ENCODE measurements at regions not wholly inside any gene's neighbourhood (a gene's known extent, or its start where the extent isn't known, plus 50 kb on each side); places are given as distances from the start of the nearest gene placed in this dataset.
A peak's percentile ranks its signal among the peaks of the same experiment; 100 is the strongest.

DNA sequence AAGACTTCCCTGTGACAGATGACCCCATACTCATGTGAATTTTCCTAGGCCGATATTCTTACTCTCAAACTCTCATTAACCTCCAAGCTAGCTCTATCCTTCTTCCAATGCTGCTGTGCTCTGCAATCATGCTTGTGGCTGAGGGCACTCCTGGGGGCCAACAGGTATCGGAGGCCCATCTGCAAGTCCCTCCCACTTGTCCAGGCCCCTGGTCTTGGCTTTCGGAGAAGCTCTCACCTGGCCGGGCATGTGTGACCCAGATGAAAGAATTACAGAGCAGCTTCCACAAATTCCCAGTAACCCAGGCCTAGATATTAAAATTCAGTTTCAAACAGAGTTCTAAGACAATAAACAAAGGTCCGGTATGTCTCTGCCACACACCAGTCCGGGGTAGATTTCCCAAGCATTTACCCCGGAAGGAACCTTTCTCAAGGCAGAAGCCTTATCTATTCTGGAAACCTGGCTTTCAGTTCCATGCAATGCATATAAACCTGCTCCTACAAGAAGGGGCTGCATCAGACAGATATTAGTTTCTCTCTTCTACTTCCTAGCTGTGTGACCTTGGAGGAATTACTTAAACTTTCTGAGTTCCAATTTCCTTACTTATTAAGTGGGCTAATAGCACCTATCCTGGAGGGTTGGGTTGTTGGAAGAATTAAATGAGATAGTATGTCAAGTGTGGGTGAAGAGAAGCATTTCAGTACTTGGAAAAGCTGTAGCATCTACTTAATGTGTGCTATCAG, 270.8 kb downstream of the PTTG2 start (continued):
- TF ChIP-seq TOE1 (IDR thresholded peaks at IDR 0.05; ENCODE audit: borderline replicate concordance): peak; percentile 6; the same call in 1 of the 2 replicates
- TF ChIP-seq TOE1 (CRISPR knock-in tag; IDR thresholded peaks at IDR 0.05; ENCODE audit: borderline replicate concordance, low read depth): no peak
- TF ChIP-seq SMAD1 (IDR thresholded peaks at IDR 0.05; ENCODE audit: low read depth, low read length, partially characterized antibody): no peak
- TF ChIP-seq ZNF76 (CRISPR knock-in tag; IDR thresholded peaks at IDR 0.05; ENCODE audit: borderline replicate concordance): no peak
- TF ChIP-seq ARNT (IDR thresholded peaks at IDR 0.05): no peak
- TF ChIP-seq ERF (CRISPR knock-in tag; IDR thresholded peaks at IDR 0.05): no peak
- peak; percentile 90 for TF ChIP-seq CBFA2T3 (IDR thresholded peaks at IDR 0.05)
- TF ChIP-seq, protein P1, sequence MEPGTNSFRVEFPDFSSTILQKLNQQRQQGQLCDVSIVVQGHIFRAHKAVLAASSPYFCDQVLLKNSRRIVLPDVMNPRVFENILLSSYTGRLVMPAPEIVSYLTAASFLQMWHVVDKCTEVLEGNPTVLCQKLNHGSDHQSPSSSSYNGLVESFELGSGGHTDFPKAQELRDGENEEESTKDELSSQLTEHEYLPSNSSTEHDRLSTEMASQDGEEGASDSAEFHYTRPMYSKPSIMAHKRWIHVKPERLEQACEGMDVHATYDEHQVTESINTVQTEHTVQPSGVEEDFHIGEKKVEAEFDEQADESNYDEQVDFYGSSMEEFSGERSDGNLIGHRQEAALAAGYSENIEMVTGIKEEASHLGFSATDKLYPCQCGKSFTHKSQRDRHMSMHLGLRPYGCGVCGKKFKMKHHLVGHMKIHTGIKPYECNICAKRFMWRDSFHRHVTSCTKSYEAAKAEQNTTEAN (CRISPR knock-in tag; IDR thresholded peaks at IDR 0.05): no peak
- 0 out of 2 replicates have a peak, but pooled peaks have one; percentile 25 for TF ChIP-seq NR2C1 (IDR thresholded peaks at IDR 0.05)
- TF ChIP-seq NR2C1 (tag; IDR thresholded peaks at IDR 0.05): no peak; the same call in 1 of the 2 replicates
- TF ChIP-seq ATF1 (CRISPR knock-in tag; IDR thresholded peaks at IDR 0.05): no peak
- no peak for TF ChIP-seq ATF1 (tag; IDR thresholded peaks at IDR 0.05)
- TF ChIP-seq BCOR (IDR thresholded peaks at IDR 0.05): peak; percentile 82
- TF ChIP-seq, protein P2, sequence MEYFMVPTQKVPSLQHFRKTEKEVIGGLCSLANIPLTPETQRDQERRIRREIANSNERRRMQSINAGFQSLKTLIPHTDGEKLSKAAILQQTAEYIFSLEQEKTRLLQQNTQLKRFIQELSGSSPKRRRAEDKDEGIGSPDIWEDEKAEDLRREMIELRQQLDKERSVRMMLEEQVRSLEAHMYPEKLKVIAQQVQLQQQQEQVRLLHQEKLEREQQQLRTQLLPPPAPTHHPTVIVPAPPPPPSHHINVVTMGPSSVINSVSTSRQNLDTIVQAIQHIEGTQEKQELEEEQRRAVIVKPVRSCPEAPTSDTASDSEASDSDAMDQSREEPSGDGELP (CRISPR knock-in tag; IDR thresholded peaks at IDR 0.05; ENCODE audit: borderline replicate concordance): no peak
- TF ChIP-seq TAL1 (IDR thresholded peaks at IDR 0.05): peak; percentile 89
- no peak for TF ChIP-seq TSC22D4 (tag; IDR thresholded peaks at IDR 0.05)
- no peak for TF ChIP-seq TAF15 (IDR thresholded peaks at IDR 0.05; ENCODE audit: low read depth, low read length)
- TF ChIP-seq NRF1 (conservative IDR thresholded peaks at IDR 0.05 in 1 of 2, IDR thresholded peaks at IDR 0.05 in 1 of 2): no peak
- TF ChIP-seq GABPA (tag; conservative IDR thresholded peaks at IDR 0.05; ENCODE audit: low read depth): no peak
- TF ChIP-seq TCF3 (CRISPR knock-in tag; IDR thresholded peaks at IDR 0.05): peak; percentile 88
- TF ChIP-seq, protein P3, sequence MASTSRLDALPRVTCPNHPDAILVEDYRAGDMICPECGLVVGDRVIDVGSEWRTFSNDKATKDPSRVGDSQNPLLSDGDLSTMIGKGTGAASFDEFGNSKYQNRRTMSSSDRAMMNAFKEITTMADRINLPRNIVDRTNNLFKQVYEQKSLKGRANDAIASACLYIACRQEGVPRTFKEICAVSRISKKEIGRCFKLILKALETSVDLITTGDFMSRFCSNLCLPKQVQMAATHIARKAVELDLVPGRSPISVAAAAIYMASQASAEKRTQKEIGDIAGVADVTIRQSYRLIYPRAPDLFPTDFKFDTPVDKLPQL (IDR thresholded peaks at IDR 0.05; ENCODE audit: extremely low read depth, insufficient read length): no peak
- peak; percentile 69 for TF ChIP-seq GATA2 (CRISPR knock-in tag; IDR thresholded peaks at IDR 0.05)
- no peak for TF ChIP-seq KLF1 (tag; IDR thresholded peaks at IDR 0.05)
- TF ChIP-seq, protein P4, sequence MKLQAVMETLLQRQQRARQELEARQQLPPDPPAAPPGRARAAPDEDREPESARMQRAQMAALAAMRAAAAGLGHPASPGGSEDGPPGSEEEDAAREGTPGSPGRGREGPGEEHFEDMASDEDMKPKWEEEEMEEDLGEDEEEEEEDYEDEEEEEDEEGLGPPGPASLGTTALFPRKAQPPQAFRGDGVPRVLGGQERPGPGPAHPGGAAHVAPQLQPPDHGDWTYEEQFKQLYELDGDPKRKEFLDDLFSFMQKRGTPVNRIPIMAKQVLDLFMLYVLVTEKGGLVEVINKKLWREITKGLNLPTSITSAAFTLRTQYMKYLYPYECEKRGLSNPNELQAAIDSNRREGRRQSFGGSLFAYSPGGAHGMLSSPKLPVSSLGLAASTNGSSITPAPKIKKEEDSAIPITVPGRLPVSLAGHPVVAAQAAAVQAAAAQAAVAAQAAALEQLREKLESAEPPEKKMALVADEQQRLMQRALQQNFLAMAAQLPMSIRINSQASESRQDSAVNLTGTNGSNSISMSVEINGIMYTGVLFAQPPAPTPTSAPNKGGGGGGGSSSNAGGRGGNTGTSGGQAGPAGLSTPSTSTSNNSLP (IDR thresholded peaks at IDR 0.05; ENCODE audit: borderline replicate concordance, low read depth, low read length): peak; percentile 20; the same call in 1 of the 2 replicates

Data from K562 (cell line).